HEK293 (cell line): ENCODE measurements at regions not wholly inside any gene's neighbourhood (a gene's known extent, or its start where the extent isn't known, plus 50 kb on each side); places are given as distances from the start of the nearest gene placed in this dataset.

Source experiments
- CTCF ChIA-PET: fragments of 350-600 bp; formaldehyde crosslinking; extraction: SDS; loops from one replicate; lab custom pipeline; 2021; ENCODE audit warnings: antibody characterized with exemption; lab: Yijun Ruan, JAX
- POLR2A ChIA-PET: fragments of 300-600 bp; formaldehyde crosslinking; extraction: SDS; loops from one replicate; lab custom pipeline; 2020; ENCODE audit warnings: antibody characterized with exemption, inconsistent platforms; lab: Yijun Ruan, JAX
- H3K27ac ChIP-seq: fragments of 200-500 bp; sonication (Bioruptor generic); 2 replicates; pipeline ENCODE4 v1.5.1; 2014; ENCODE audit warnings: low read depth, low read length, control low read depth, inconsistent platforms; ENCODE audit errors: extremely low read depth
- H3K36me3 ChIP-seq, 2 experiments: fragments of 200-500 bp in 1 of 2; sonication (Bioruptor generic) in 1 of 2; 1 replicate in 1 of 2; 2 replicates in 1 of 2; pipeline ENCODE4 v1.5.1; 2014 to 2017; ENCODE audit warnings: inconsistent platforms in 2 of 2, low read length in 2 of 2; ENCODE audit not compliant: control insufficient read depth in 2 of 2, insufficient read depth in 1 of 2
- H3K4me1 ChIP-seq: fragments of 200-500 bp; sonication (Bioruptor generic); 2 replicates; pipeline ENCODE4 v1.5.1; 2014; ENCODE audit warnings: mild to moderate bottlenecking, low read length, inconsistent platforms; ENCODE audit not compliant: control insufficient read depth, insufficient read depth
- H3K4me3 ChIP-seq: 2 replicates; pipeline ENCODE4 v1.5.1; 2011; ENCODE audit warnings: low read depth, mild to moderate bottlenecking, control low read depth, low read length, moderate library complexity
- H3K9me3 ChIP-seq: fragments of 200-500 bp; sonication (Bioruptor generic); 2 replicates; pipeline ENCODE4 v1.5.1; 2014; ENCODE audit warnings: low read depth, low read length, inconsistent platforms; ENCODE audit not compliant: control insufficient read depth, insufficient read depth
- FEZF1 ChIP-seq: fragments of 450-650 bp; formaldehyde crosslinking; IDR thresholded peaks from 2 replicates; pipeline ENCODE4 v1.5.1; 2016; ENCODE audit warnings: missing biosample characterization, missing genetic modification characterization
- HIC1 ChIP-seq: fragments of 450-650 bp; formaldehyde crosslinking; IDR thresholded peaks from 2 replicates; pipeline ENCODE4 v1.5.1; 2016; ENCODE audit warnings: missing biosample characterization, missing genetic modification characterization
- HOXC10 ChIP-seq: sonication (generic); formaldehyde crosslinking; IDR thresholded peaks from 2 replicates; pipeline ENCODE4 v1.8.1; 2023; ENCODE audit warnings: mild to moderate bottlenecking, missing genetic modification reagents
- IKZF3 ChIP-seq: fragments of 450-650 bp; IDR thresholded peaks from 2 replicates; pipeline ENCODE4 v1.5.0; 2018; ENCODE audit warnings: missing biosample characterization, mild to moderate bottlenecking, missing genetic modification characterization, moderate library complexity
- PATZ1 ChIP-seq: fragments of 450-650 bp; formaldehyde crosslinking; IDR thresholded peaks from 2 replicates; pipeline ENCODE4 v1.5.1; 2016; ENCODE audit warnings: missing biosample characterization, missing genetic modification characterization
- YY1 ChIP-seq: fragments of 450-650 bp; formaldehyde crosslinking; IDR thresholded peaks from 2 replicates; pipeline ENCODE4 v1.5.1; 2018; ENCODE audit warnings: missing biosample characterization, missing genetic modification characterization
- ZBTB49 ChIP-seq: fragments of 450-650 bp; formaldehyde crosslinking; IDR thresholded peaks from 2 replicates; pipeline ENCODE4 v1.5.1; 2016; ENCODE audit warnings: missing biosample characterization, missing genetic modification characterization, low read depth
- ZFP3 ChIP-seq: fragments of 450-650 bp; formaldehyde crosslinking; IDR thresholded peaks from 2 replicates; pipeline ENCODE4 v1.5.1; 2016; ENCODE audit warnings: low read depth, missing biosample characterization, missing genetic modification characterization
- ZFP41 ChIP-seq: fragments of 450-650 bp; formaldehyde crosslinking; IDR thresholded peaks from 2 replicates; pipeline ENCODE4 v1.5.1; 2016; ENCODE audit warnings: missing biosample characterization, missing genetic modification characterization, borderline replicate concordance
- ZIC2 ChIP-seq: fragments of 450-650 bp; formaldehyde crosslinking; IDR thresholded peaks from 2 replicates; pipeline ENCODE4 v1.5.1; 2016; ENCODE audit warnings: missing biosample characterization, missing genetic modification characterization
- ZNF133 ChIP-seq: fragments of 450-650 bp; formaldehyde crosslinking; IDR thresholded peaks from 2 replicates; pipeline ENCODE4 v1.5.1; 2016; ENCODE audit warnings: missing biosample characterization, missing genetic modification characterization
- ZNF175 ChIP-seq: fragments of 450-650 bp; formaldehyde crosslinking; IDR thresholded peaks from 2 replicates; pipeline ENCODE4 v1.5.1; 2016; ENCODE audit warnings: missing biosample characterization, missing genetic modification characterization
- ZNF18 ChIP-seq: fragments of 450-650 bp; formaldehyde crosslinking; IDR thresholded peaks from 2 replicates; pipeline ENCODE4 v1.5.1; 2016; ENCODE audit warnings: missing biosample characterization, missing genetic modification characterization
- ZNF501 ChIP-seq: fragments of 450-650 bp; formaldehyde crosslinking; IDR thresholded peaks from 2 replicates; pipeline ENCODE4 v1.5.1; 2016; ENCODE audit warnings: missing biosample characterization, missing genetic modification characterization
- ZNF624 ChIP-seq: fragments of 450-650 bp; formaldehyde crosslinking; IDR thresholded peaks from 2 replicates; pipeline ENCODE4 v1.5.1; 2017; ENCODE audit warnings: missing biosample characterization, missing genetic modification characterization
- ZNF660 ChIP-seq: fragments of 450-650 bp; IDR thresholded peaks from 2 replicates; pipeline ENCODE4 v1.5.1; 2018; ENCODE audit warnings: missing biosample characterization, mild to moderate bottlenecking, missing genetic modification characterization
- ZNF692 ChIP-seq: fragments of 450-650 bp; formaldehyde crosslinking; IDR thresholded peaks from 2 replicates; pipeline ENCODE4 v1.5.1; 2016; ENCODE audit warnings: missing biosample characterization, missing genetic modification characterization

- TF ChIP-seq ZNF175 (tag by site-specific recombination) (no peak), PATZ1 (tag by site-specific recombination) (no peak), ZNF624 (no peak), YY1 (tag by site-specific recombination) (no peak), HIC1 (tag by site-specific recombination) (no peak)
Observed at GRCh38 chr7:66867198-66867790, 53.7 kb upstream of the TMEM248 start (continued).

- Histone ChIP-seq H3K36me3 (peaks cover 4 to 16% of the 10 kb centered on the region in 2 experiments), H3K4me1 (no peaks in the 10 kb centered on the region), H3K27ac (no peak overlapping the region), H3K9me3 (no peaks in the 10 kb centered on the region), H3K4me3 (no peak overlapping the region)
- TF ChIP-seq ZIC2 (tag by site-specific recombination) = peak; percentile 26; the same call in 1 of the 2 replicates
- no peak for TF ChIP-seq ZNF692
- ChIA-PET CTCF (no interaction called here), POLR2A (no interaction called here)
Observed at GRCh38 chr7:66869660-66870450, 51.2 kb upstream of the TMEM248 start.

GRCh38 chr7:66871076-66871475 is 49.9 kb upstream of the TMEM248 start:
- H3K4me3 ChIP-seq = no peak overlapping the region
- H3K9me3 ChIP-seq = no peaks in the 10 kb centered on the region
- H3K4me1 ChIP-seq = no peaks in the 10 kb centered on the region
- H3K36me3 ChIP-seq = peaks cover 4 to 16% of the 10 kb centered on the region in 2 experiments
- ChIA-PET CTCF (no interaction called here), POLR2A (no interaction called here)
- H3K27ac ChIP-seq = no peak overlapping the region
- TF ChIP-seq ZBTB49 (tag by site-specific recombination) (no peak), HOXC10 (CRISPR knock-in tag) (no peak), ZNF660 (tag by site-specific recombination) (no peak), ZNF501 (tag by site-specific recombination) (no peak), ZNF18 (tag by site-specific recombination) (no peak), ZFP41 (no peak), FEZF1 (tag by site-specific recombination) (no peak), IKZF3 (tag by site-specific recombination) (no peak), ZFP3 (no peak), ZNF133 (tag by site-specific recombination) (no peak)
